OCI-LY1 (cell line): ENCODE measurements at regions not wholly inside any gene's neighbourhood (a gene's known extent, or its start where the extent isn't known, plus 50 kb on each side); places are given as distances from the start of the nearest gene placed in this dataset.

ENCODE experiments used
- CTCF ChIP-seq: fragments of 200-600 bp; sonication (generic), shearing (Covaris generic); IDR thresholded peaks from 2 replicates; pipeline ENCODE4 v1.5.1; 2017; ENCODE audit warnings: mild to moderate bottlenecking, antibody characterized with exemption, low read length, moderate library complexity, mixed read lengths
- EZH2 ChIP-seq: fragments of 200-600 bp; sonication (generic), shearing (Covaris generic); IDR thresholded peaks from 2 replicates; pipeline ENCODE4 v1.8.0; 2017; ENCODE audit warnings: borderline replicate concordance, mixed run types, mild to moderate bottlenecking, antibody characterized with exemption, low read length, moderate library complexity, mixed read lengths

- no peak for TF ChIP-seq CTCF
- no peak for TF ChIP-seq EZH2
Observed at GRCh38 chr7:116148108-116148507, 62.2 kb upstream of the TES start.
